Adipocyte (in vitro differentiated cells): ENCODE measurements at regions not wholly inside any gene's neighbourhood (a gene's known extent, or its start where the extent isn't known, plus 50 kb on each side); places are given as distances from the start of the nearest gene placed in this dataset.
"Not testable (repeated sequence)": the region's sequence is repeated elsewhere in the genome, so short reads cannot be mapped to it uniquely, and the experiment has no call there.

ENCODE experiments used
- DNase-seq: peaks from one replicate; pipeline ENCODE4 v3.0.0-alpha.2; 2015; ENCODE audit warnings: low read depth
- H3K27me3 ChIP-seq: replicated peaks from 2 replicates; pipeline ENCODE4 v1.7.0; 2013; ENCODE audit warnings: mild to moderate bottlenecking, low read length, moderate library complexity; ENCODE audit not compliant: control insufficient read depth, insufficient read depth
- H3K36me3 ChIP-seq: 2 replicates; pipeline ENCODE4 v1.7.0; 2013; ENCODE audit warnings: low read length, mild to moderate bottlenecking, moderate library complexity; ENCODE audit not compliant: control insufficient read depth, insufficient read depth, severe bottlenecking
- H3K4me1 ChIP-seq: 2 replicates; pipeline ENCODE4 v1.7.0; 2013; ENCODE audit warnings: mild to moderate bottlenecking, low read length, moderate library complexity; ENCODE audit not compliant: control insufficient read depth, insufficient read depth
- H3K4me3 ChIP-seq: 2 replicates; pipeline ENCODE4 v1.7.0; 2013; ENCODE audit warnings: mild to moderate bottlenecking, low read length, moderate library complexity
- H3K9ac ChIP-seq: 2 replicates; pipeline ENCODE4 v1.7.0; 2013; ENCODE audit warnings: mild to moderate bottlenecking, low read length, moderate library complexity
- H3K9me3 ChIP-seq: 2 replicates; pipeline ENCODE4 v1.7.0; 2013; ENCODE audit warnings: mild to moderate bottlenecking, low read length, moderate library complexity; ENCODE audit not compliant: control insufficient read depth

DNA sequence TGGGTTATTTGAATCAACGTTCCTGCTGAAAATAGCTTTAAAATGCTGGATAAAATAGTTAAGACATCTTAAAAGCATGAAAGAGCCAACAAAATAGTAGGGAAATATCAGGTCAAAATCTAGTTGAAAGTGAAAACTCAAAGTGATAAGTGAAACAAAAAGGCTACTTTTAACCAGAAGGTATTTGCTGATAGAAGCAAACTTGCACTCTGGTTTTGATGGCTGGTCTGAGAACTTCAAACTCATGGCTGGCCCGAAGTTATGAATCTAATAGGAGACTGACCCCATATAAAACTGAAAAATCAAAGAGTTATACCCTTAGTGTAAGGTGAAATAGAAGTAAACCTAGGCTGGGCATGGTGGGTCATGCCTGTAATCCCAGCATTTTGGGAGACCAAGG lies 66.3 kb upstream of the HOXC13 start:
- Histone ChIP-seq H3K4me1 (peaks cover 6% of the 10 kb centered on the region), H3K4me3 (no peak overlapping the region), H3K9me3 (no peaks in the 10 kb centered on the region), H3K9ac (no peak overlapping the region), H3K27me3 (peaks cover 25% of the 10 kb centered on the region), H3K36me3 (no peaks in the 10 kb centered on the region)
- no peak for DNase-seq

DNA sequence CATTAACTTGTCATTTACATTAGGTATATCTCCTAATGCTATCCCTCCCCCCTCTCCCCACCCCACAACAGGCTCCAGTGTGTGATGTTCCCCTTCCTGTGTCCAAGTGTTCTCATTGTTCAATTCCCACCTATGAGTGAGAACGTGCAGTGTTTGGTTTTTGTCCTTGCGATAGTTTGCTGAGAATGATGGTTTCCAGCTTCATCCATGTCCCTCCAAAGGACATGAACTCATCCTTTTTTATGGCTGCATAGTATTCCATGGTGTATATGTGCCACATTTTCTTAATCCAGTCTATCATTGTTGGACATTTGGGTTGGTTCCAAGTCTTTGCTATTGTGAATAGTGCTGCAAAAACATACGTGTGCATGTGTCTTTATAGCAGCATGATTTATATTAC lies 60.7 kb upstream of the HOXC13 start:
- not testable (repeated sequence) for H3K9ac ChIP-seq, H3K4me3 ChIP-seq, DNase-seq, H3K27me3 ChIP-seq, H3K36me3 ChIP-seq, H3K4me1 ChIP-seq
- peaks cover 10% of the 10 kb centered on the region for H3K9me3 ChIP-seq

DNA sequence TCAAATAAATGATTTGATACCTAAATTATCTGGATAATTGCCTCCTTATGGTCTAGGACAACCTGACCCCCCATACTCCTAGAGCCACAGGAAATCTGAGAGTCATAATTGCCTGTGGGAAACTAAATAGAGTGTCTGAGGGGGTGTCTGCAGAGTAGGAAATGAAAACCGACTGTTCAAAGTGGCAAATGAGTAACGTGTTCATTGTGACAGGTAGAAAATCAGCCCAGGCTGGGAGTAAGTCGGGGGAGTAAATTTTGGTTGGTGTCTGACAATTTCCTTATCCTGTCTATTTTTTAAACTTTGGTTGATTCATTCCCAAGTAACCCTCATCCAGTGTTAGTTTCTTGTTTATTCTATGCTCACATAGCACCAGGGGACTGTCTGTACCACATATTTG lies 51.6 kb upstream of the HOXC13 start:
- H3K9me3 ChIP-seq = peaks cover 2% of the 10 kb centered on the region
- no peak overlapping the region for H3K4me3 ChIP-seq
- H3K9ac ChIP-seq = no peak overlapping the region
- peaks cover 71% of the 10 kb centered on the region for H3K27me3 ChIP-seq
- no peaks in the 10 kb centered on the region for H3K36me3 ChIP-seq
- DNase-seq = no peak
- no peaks in the 10 kb centered on the region for H3K4me1 ChIP-seq

DNA sequence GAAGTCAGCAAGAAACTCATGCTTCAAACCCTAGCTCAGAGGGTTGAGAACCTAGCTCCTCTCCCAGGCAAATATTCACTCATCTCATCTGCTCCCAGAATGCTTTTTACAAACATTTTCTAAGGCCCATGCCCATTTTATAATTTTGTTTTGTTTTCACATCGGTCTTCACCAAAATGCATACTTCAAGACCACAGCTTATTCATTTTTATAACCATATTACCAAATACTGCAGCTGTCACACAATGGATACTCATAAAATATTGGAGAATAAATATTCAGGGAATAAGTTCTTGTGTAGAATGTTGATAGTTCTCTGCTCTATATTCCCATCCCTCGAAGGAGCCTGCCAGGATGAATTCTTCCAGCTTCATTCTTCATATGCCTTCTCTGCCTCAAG lies 50.8 kb upstream of the HOXC13 start:
- H3K9me3 ChIP-seq = peaks cover 2% of the 10 kb centered on the region
- no peak overlapping the region for H3K4me3 ChIP-seq
- H3K4me1 ChIP-seq = no peaks in the 10 kb centered on the region
- no peaks in the 10 kb centered on the region for H3K36me3 ChIP-seq
- peaks cover 80% of the 10 kb centered on the region for H3K27me3 ChIP-seq
- no peak overlapping the region for H3K9ac ChIP-seq
- no peak for DNase-seq
